Renal cortical epithelial cell (primary cell): ENCODE measurements at regions not wholly inside any gene's neighbourhood (a gene's known extent, or its start where the extent isn't known, plus 50 kb on each side); places are given as distances from the start of the nearest gene placed in this dataset.

ENCODE experiments used
- DNase-seq: peaks from one replicate; pipeline ENCODE4 v3.0.0-alpha.2; 2011; ENCODE audit warnings: low read depth

GRCh38 chr22:48864748-48865147 is 962.9 kb downstream of the BRD1 start:
- DNase-seq, result no peak

GRCh38 chr22:48863965-48864528 is 963.6 kb downstream of the BRD1 start:
- DNase-seq, result no peak

GRCh38 chr22:48860557-48860956 is 967.1 kb downstream of the BRD1 start:
- no peak for DNase-seq

GRCh38 chr22:48858856-48859255 is 968.8 kb downstream of the BRD1 start:
- DNase-seq, result no peak

GRCh38 chr22:48858121-48858520 is 969.6 kb downstream of the BRD1 start:
- DNase-seq, result no peak

- DNase-seq, result no peak
These were observed 970.4 kb downstream of the BRD1 start for GRCh38 chr22:48857202-48857805.

- no peak for DNase-seq
These were observed 971.4 kb downstream of the BRD1 start for GRCh38 chr22:48856308-48856615.

- DNase-seq, result no peak
These were observed 971.9 kb downstream of the BRD1 start for GRCh38 chr22:48855593-48856307.

- DNase-seq, result no peak
These were observed 972.7 kb downstream of the BRD1 start for GRCh38 chr22:48855013-48855412.

GRCh38 chr22:48853627-48854240 is 973.9 kb downstream of the BRD1 start:
- DNase-seq, result no peak

GRCh38 chr22:48851933-48852549 is 975.6 kb downstream of the BRD1 start:
- no peak for DNase-seq

- no peak for DNase-seq
These were observed 976.9 kb downstream of the BRD1 start for GRCh38 chr22:48850658-48851287.

GRCh38 chr22:48849963-48850657 is 977.6 kb downstream of the BRD1 start:
- DNase-seq, result no peak

GRCh38 chr22:48849219-48849912 is 978.3 kb downstream of the BRD1 start:
- no peak for DNase-seq

GRCh38 chr22:48846200-48846599 is 981.5 kb downstream of the BRD1 start:
- DNase-seq, result no peak

GRCh38 chr22:48845356-48845936 is 982.2 kb downstream of the BRD1 start:
- DNase-seq, result no peak

GRCh38 chr22:48844056-48844675 is 983.5 kb downstream of the BRD1 start:
- DNase-seq, result no peak

- DNase-seq, result no peak
These were observed 984.0 kb downstream of the BRD1 start for GRCh38 chr22:48843640-48844039.

GRCh38 chr22:48842976-48843375 is 984.7 kb downstream of the BRD1 start:
- DNase-seq, result no peak

- no peak for DNase-seq
These were observed 985.1 kb downstream of the BRD1 start for GRCh38 chr22:48842583-48842945.
